Left renal pelvis (tissue), 4 donors: ENCODE measurements at regions not wholly inside any gene's neighbourhood (a gene's known extent, or its start where the extent isn't known, plus 50 kb on each side); places are given as distances from the start of the nearest gene placed in this dataset.
"Not testable (repeated sequence)": the region's sequence is repeated elsewhere in the genome, so short reads cannot be mapped to it uniquely, and the experiment has no call there.

Experiments used
- DNase-seq, 4 donors: peaks; one replicate each; pipeline ENCODE4 v3.0.0-alpha.2; 2013; ENCODE audit warnings: low read depth in 4 of 4, low spot score in 3 of 4

GRCh38 chr16:48810803-48811453 is 200.9 kb upstream of the N4BP1 start:
- no peak for DNase-seq

GRCh38 chr16:48810436-48810802 is 200.4 kb upstream of the N4BP1 start:
- no peak for DNase-seq

- DNase-seq = no peak
Observed at GRCh38 chr16:48790151-48790550, 180.2 kb upstream of the N4BP1 start.

GRCh38 chr16:48788475-48788874 is 178.5 kb upstream of the N4BP1 start:
- DNase-seq = no peak

GRCh38 chr16:48745541-48745940 is 135.6 kb upstream of the N4BP1 start:
- no peak for DNase-seq

GRCh38 chr16:48740964-48741363 is 131.0 kb upstream of the N4BP1 start:
- no peak for DNase-seq

GRCh38 chr16:48734220-48734619 is 124.2 kb upstream of the N4BP1 start:
- DNase-seq = no peak

- DNase-seq = no peak
Observed at GRCh38 chr16:48704710-48705109, 94.7 kb upstream of the N4BP1 start.

- DNase-seq = peak; percentile 25 to 53 (median 34)
Observed at GRCh38 chr16:48687421-48688038, 77.5 kb upstream of the N4BP1 start.

- no peak for DNase-seq
Observed at GRCh38 chr16:48684148-48684547, 74.2 kb upstream of the N4BP1 start.

- no peak for DNase-seq
Observed at GRCh38 chr16:48682971-48683370, 73.0 kb upstream of the N4BP1 start.

- no peak for DNase-seq
Observed at GRCh38 chr16:48681520-48681919, 71.5 kb upstream of the N4BP1 start.

- DNase-seq = no peak
Observed at GRCh38 chr16:48680881-48681280, 70.9 kb upstream of the N4BP1 start.

- DNase-seq = no peak
Observed at GRCh38 chr16:48676836-48677235, 66.9 kb upstream of the N4BP1 start.

- not testable (repeated sequence) for DNase-seq
Observed at GRCh38 chr16:48668184-48668583, 58.2 kb upstream of the N4BP1 start.

GRCh38 chr16:48659940-48660339 is 50.0 kb upstream of the N4BP1 start:
- no peak for DNase-seq
